ENCODE measurements at regions not wholly inside any gene's neighbourhood (a gene's known extent, or its start where the extent isn't known, plus 50 kb on each side); places are given as distances from the start of the nearest gene placed in this dataset.

- Histone ChIP-seq H4K20me1 (ENCODE audit: insufficient read depth, low read length) (no peaks in the 10 kb centered on the region), H3K9me3 (ENCODE audit: low read length) (no peaks in the 10 kb centered on the region), H3K4me1 (ENCODE audit: insufficient read depth, low read length) (no peaks in the 10 kb centered on the region), H3K27ac (ENCODE audit: extremely low read length, insufficient read depth, low read length) (no peak overlapping the region), H3K79me2 (ENCODE audit: insufficient read depth, low read length) (no peaks in the 10 kb centered on the region), H2AFZ (ENCODE audit: low read length) (no peak overlapping the region), H3K4me3 (replicated peaks in 1 of 3; ENCODE audit: insufficient read depth in 1 of 3, low read depth in 2 of 3, low read length in 3 of 3) (no peak overlapping the region), H3K36me3 (replicated peaks in 1 of 2; ENCODE audit: control insufficient read depth in 1 of 2, insufficient read depth in 2 of 2, low read length in 2 of 2) (no peaks in the 10 kb centered on the region), H3K9ac (ENCODE audit: insufficient read depth, low read depth, low read length) (no peak overlapping the region), H3K4me2 (ENCODE audit: low read depth, low read length) (no peak overlapping the region), H3K27me3 (ENCODE audit: control insufficient read depth in 1 of 2, insufficient read depth in 2 of 2, low read length in 2 of 2) (no peaks in the 10 kb centered on the region)
- TF ChIP-seq ZNF766 (CRISPR knock-in tag; IDR thresholded peaks at IDR 0.05; ENCODE audit: borderline replicate concordance) (no peak), SP1 (IDR thresholded peaks at IDR 0.05) (no peak), SP1 (CRISPR knock-in tag; IDR thresholded peaks at IDR 0.05) (no peak), SMAD3 (CRISPR knock-in tag; IDR thresholded peaks at IDR 0.05) (no peak), ARID3A (IDR thresholded peaks at IDR 0.05; ENCODE audit: low read depth, low read length) (no peak), ZSCAN22 (CRISPR knock-in tag; IDR thresholded peaks at IDR 0.05) (no peak), FOXJ3 (CRISPR knock-in tag; IDR thresholded peaks at IDR 0.05; ENCODE audit: borderline replicate concordance) (no peak), ZNF564 (CRISPR knock-in tag; IDR thresholded peaks at IDR 0.05) (no peak)
- FAIRE-seq (no peak), DNase-seq (ENCODE audit: low spot score) (no peak), ATAC-seq (no peak)
- in situ Hi-C loops (cut with HindIII; ENCODE audit: extremely low pct_ligation_motif_present, low pct_unique_long_range_greater_than_20kb) (no loop called here), intact Hi-C loops (cut with micrococcal nuclease; ENCODE audit: unreplicated experiment) (no loop called here)
- POLR2A ChIA-PET, result no interaction called here
- WGBS (ENCODE audit: low lambda C conversion rate), result 63% methylated on average over 1 of the region's 1 CpG
- BruUV-seq (replicated peaks), result no TSS peak
- CTCF ChIA-PET (ENCODE audit: low intra/inter-chr PET ratio, low total read pairs), result no interaction called here
These were observed 75.1 kb upstream of the NT5C1B start for GRCh38 chr2:18664421-18664820.

- Histone ChIP-seq H4K20me1 (ENCODE audit: insufficient read depth, low read length) (no peaks in the 10 kb centered on the region), H3K79me2 (ENCODE audit: insufficient read depth, low read length) (no peaks in the 10 kb centered on the region), H3K36me3 (replicated peaks in 1 of 2; ENCODE audit: control insufficient read depth in 1 of 2, insufficient read depth in 2 of 2, low read length in 2 of 2) (no peaks in the 10 kb centered on the region), H3K4me2 (ENCODE audit: low read depth, low read length) (no peak overlapping the region), H3K4me1 (ENCODE audit: insufficient read depth, low read length) (no peaks in the 10 kb centered on the region), H3K27me3 (ENCODE audit: control insufficient read depth in 1 of 2, insufficient read depth in 2 of 2, low read length in 2 of 2) (no peaks in the 10 kb centered on the region), H3K9ac (ENCODE audit: insufficient read depth, low read depth, low read length) (no peak overlapping the region), H3K9me3 (ENCODE audit: low read length) (no peaks in the 10 kb centered on the region), H3K4me3 (replicated peaks in 1 of 3; ENCODE audit: insufficient read depth in 1 of 3, low read depth in 2 of 3, low read length in 3 of 3) (no peak overlapping the region), H3K27ac (ENCODE audit: extremely low read length, insufficient read depth, low read length) (no peak overlapping the region), H2AFZ (ENCODE audit: low read length) (no peak overlapping the region)
- ChIA-PET POLR2A (interaction anchor here (0.9 kb wide), 1 partner anchor 103 kb away, joined by 4 read pairs; the partner anchor contains the start of gene RDH14), CTCF (ENCODE audit: low intra/inter-chr PET ratio, low total read pairs) (no interaction called here)
- no peak for ATAC-seq
- TF ChIP-seq ZBTB20 (CRISPR knock-in tag; IDR thresholded peaks at IDR 0.05; ENCODE audit: borderline replicate concordance, low read depth), result no peak
- 69% methylated on average over 3 of the region's 3 CpGs for WGBS (ENCODE audit: low lambda C conversion rate)
- no peak for DNase-seq (ENCODE audit: low spot score)
- no peak for FAIRE-seq
- intact Hi-C loops (cut with micrococcal nuclease; ENCODE audit: unreplicated experiment) (no loop called here), in situ Hi-C loops (cut with HindIII; ENCODE audit: extremely low pct_ligation_motif_present, low pct_unique_long_range_greater_than_20kb) (no loop called here)
- no TSS peak for BruUV-seq (replicated peaks)
These were observed 74.5 kb upstream of the NT5C1B start for GRCh38 chr2:18663861-18664260.
